HAP-1 (cell line): ENCODE measurements at regions not wholly inside any gene's neighbourhood (a gene's known extent, or its start where the extent isn't known, plus 50 kb on each side); places are given as distances from the start of the nearest gene placed in this dataset.
"Not testable (repeated sequence)": the region's sequence is repeated elsewhere in the genome, so short reads cannot be mapped to it uniquely, and the experiment has no call there.

ENCODE experiments used
- DNase-seq, 2 experiments: peaks; one replicate each; pipeline ENCODE4 v3.0.0-alpha.2; 2016 to 2020; ENCODE audit warnings: low spot score in 2 of 2
- H3K27me3 ChIP-seq: fragments of 250-450 bp; sonication (Bioruptor Pico); 2 replicates; pipeline ENCODE4 v1.5.1; 2020; ENCODE audit warnings: low read depth, mild to moderate bottlenecking, moderate library complexity
- H3K36me3 ChIP-seq: fragments of 250-450 bp; sonication (Bioruptor Pico); replicated peaks from 2 replicates; pipeline ENCODE4 v1.5.1; 2020; ENCODE audit warnings: mild to moderate bottlenecking
- H3K4me1 ChIP-seq: fragments of 250-450 bp; sonication (Bioruptor Pico); 2 replicates; pipeline ENCODE4 v1.5.1; 2020; ENCODE audit warnings: mild to moderate bottlenecking
- H3K4me3 ChIP-seq: fragments of 250-450 bp; sonication (Bioruptor Pico); 2 replicates; pipeline ENCODE4 v1.5.1; 2020; ENCODE audit warnings: mild to moderate bottlenecking, moderate library complexity
- H3K9me3 ChIP-seq: fragments of 250-450 bp; sonication (Bioruptor Pico); 2 replicates; pipeline ENCODE4 v1.5.1; 2020; ENCODE audit warnings: mild to moderate bottlenecking, moderate library complexity
- in situ Hi-C: fragments of 300-500 bp; cut with MboI; formaldehyde crosslinking; loops from 3 replicates; pipeline ENCODE4 v1.14.3; 2020; ENCODE audit warnings: low sequenced_read_pairs, inconsistent platforms, mixed read lengths

- Histone ChIP-seq H3K9me3 (no peaks in the 10 kb centered on the region), H3K4me3 (no peak overlapping the region), H3K4me1 (no peaks in the 10 kb centered on the region), H3K27me3 (no peaks in the 10 kb centered on the region), H3K36me3 (no peaks in the 10 kb centered on the region)
- in situ Hi-C loops = no loop called here
- DNase-seq = no peak
These were observed 58.1 kb upstream of the P3H2 start for GRCh38 chr3:190178779-190179178.

DNA sequence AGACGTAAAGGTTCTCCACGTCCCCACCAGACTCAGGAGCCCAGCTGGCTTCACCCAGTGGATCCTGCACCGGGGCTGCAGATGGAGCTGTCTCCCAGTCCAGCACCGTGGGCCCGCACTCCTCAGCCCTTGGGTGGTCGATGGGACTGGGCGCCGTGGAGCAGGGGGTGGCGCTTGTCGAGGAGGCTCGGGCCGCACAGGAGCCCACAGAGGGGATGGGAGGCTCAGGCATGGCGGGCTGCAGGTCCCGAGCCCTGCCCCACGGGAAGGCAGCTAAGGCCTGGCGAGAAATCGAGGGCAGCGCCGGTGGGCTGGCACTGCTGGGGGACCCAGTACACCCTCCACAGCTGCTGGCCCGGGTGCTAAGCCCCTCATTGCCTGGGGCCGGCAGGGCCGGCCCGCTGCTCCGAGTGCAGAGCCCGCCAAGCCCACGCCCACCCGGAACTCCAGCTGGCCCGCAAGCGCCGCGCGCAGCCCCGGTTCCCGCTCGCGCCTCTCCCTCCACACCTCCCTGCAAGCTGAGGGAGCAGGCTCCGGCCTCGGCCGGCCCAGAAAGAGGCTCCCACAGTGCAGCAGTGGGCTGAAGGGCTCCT is 56.3 kb upstream of the P3H2 start:
- H3K4me3 ChIP-seq, H3K27me3 ChIP-seq, DNase-seq, H3K36me3 ChIP-seq, H3K9me3 ChIP-seq, in situ Hi-C loops, H3K4me1 ChIP-seq: not testable (repeated sequence)

DNA sequence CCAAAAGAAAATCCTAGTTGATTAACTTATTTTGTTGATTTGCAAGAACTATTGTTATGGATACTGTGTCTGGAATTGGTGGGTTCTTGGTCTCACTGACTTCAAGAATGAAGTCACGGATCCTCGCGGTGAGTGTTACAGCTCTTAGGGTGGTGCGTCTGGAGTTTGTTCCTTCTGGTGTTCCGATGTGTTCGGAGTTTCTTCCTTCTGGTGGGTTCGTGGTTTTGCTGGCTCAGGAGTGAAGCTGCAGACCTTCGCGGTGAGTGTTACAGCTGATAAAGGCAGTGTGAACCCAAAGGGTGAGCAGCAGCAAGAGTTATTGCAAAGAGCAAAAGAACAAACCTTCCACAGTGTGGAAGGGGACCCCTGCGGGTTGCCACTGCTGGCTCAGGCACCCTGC is 55.4 kb upstream of the P3H2 start:
- H3K9me3 ChIP-seq, H3K4me1 ChIP-seq, DNase-seq, H3K4me3 ChIP-seq, in situ Hi-C loops, H3K36me3 ChIP-seq, H3K27me3 ChIP-seq: not testable (repeated sequence)

DNA sequence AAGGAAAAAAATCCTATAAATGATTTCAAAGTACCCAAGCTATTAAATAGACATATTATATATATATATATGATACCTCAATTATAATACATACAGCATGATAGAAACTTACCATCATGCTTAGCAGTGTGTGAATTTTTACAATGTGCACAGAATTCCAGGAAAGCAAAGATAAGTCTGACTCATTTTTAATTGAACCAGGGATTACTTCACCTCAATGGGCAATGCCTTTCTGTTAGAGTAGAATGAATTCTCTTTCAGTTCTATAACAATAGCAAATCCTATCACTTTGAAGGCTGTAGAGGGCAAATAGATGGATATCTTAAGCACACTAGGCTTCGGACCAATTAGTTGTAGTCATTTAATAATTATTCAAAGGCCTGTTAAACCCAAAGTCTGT is 54.8 kb upstream of the P3H2 start:
- H3K4me1 ChIP-seq = no peaks in the 10 kb centered on the region
- DNase-seq = no peak
- in situ Hi-C loops = no loop called here
- no peaks in the 10 kb centered on the region for H3K9me3 ChIP-seq
- H3K27me3 ChIP-seq = no peaks in the 10 kb centered on the region
- no peak overlapping the region for H3K4me3 ChIP-seq
- H3K36me3 ChIP-seq = no peaks in the 10 kb centered on the region

- in situ Hi-C loops = no loop called here
- Histone ChIP-seq H3K27me3 (no peaks in the 10 kb centered on the region), H3K4me3 (no peak overlapping the region), H3K36me3 (no peaks in the 10 kb centered on the region), H3K9me3 (no peaks in the 10 kb centered on the region), H3K4me1 (no peaks in the 10 kb centered on the region)
- DNase-seq = no peak
These were observed 53.8 kb upstream of the P3H2 start for GRCh38 chr3:190174471-190174870.

DNA sequence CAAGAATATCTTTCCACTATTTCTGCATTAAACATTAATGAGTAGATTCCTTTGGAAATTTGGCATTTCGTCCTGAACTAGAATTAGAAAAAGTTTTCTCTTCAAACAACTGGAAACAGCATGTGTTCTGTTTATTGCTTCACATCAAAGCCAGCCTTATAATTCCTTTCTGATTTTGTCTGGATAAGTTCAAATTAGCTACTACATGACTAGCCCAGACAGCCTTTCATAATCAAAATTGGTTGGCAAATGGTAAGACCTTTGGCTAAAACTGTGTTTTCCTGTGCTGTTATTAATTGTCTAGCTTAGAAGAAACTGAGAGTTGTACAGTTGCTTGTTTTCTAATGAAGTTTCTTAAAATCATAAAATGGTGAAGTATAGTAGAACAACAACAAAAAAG is 52.7 kb upstream of the P3H2 start:
- H3K4me3 ChIP-seq = no peak overlapping the region
- in situ Hi-C loops = no loop called here

DNA sequence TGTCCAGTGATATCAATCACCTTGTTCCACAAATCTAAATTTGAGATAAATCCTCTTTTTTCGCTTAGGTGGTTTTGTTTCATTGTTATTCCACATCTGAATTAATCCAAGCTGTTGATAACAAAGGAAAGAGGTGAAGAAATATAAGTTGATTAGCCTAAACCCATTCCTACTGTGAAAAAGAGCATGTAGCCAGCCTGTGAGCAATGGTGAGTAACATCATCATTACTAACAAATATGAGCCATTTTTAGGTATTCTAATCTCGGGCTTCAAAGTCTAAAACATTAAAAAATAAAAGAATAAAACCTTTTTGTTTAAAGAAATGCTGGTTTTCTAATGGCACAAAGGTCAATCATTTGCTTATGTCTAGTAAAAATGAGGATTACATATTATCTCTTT is 52.1 kb upstream of the P3H2 start:
- H3K4me1 ChIP-seq = no peaks in the 10 kb centered on the region
- in situ Hi-C loops = no loop called here
- H3K36me3 ChIP-seq = no peaks in the 10 kb centered on the region
- no peak for DNase-seq
- no peaks in the 10 kb centered on the region for H3K27me3 ChIP-seq
- H3K9me3 ChIP-seq = no peaks in the 10 kb centered on the region
- H3K4me3 ChIP-seq = no peak overlapping the region

More for the DNA sequence above, 52.7 kb upstream of the P3H2 start:
- no peak for DNase-seq
- H3K27me3 ChIP-seq = no peaks in the 10 kb centered on the region
- no peaks in the 10 kb centered on the region for H3K4me1 ChIP-seq
- H3K36me3 ChIP-seq = no peaks in the 10 kb centered on the region
- no peaks in the 10 kb centered on the region for H3K9me3 ChIP-seq
